ENCODE measurements at regions not wholly inside any gene's neighbourhood (a gene's known extent, or its start where the extent isn't known, plus 50 kb on each side); places are given as distances from the start of the nearest gene placed in this dataset.

DNA sequence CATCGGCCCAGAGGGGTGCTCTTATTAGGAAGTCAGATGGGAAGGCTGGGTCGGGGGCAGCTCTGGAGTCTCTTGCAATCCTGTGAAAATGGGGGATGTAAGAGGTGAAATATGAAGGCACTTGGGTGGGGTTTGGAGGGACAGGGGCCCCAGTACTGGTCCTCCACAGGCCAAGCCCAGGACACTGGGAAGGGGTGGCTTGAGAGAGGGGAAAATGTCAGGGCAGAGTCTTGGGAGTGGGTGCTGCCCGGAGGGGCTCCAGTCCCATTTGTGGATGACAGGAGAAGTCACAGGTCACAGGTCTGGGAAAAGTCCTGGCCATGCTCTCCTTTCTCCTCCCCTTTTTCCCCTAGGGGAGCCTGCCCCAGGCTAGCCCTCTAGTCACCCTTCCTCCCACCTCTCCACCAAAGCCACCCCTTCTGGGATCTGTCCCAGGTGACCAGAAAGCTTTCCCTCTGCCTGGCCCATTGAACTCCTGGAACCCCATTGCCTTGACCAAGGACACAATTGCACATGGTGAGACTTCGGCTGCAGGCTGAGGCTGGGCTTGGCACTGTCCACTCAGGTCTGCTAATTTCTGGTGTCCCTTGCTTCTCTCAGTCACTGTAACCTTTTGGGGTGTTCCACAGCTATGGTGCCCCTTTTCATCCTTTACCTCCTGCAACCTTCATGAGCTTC lies 1465.0 kb downstream of the TBC1D22A start:
- peaks cover 0 to 15% (median 4%) of the 10 kb centered on the region in 12 donors for H3K9me3 ChIP-seq
- H3K36me3 ChIP-seq: no peaks in the 10 kb centered on the region
- intact Hi-C loops (cut with DNase I): no loop called here
- H3K4me3 ChIP-seq: no peak overlapping the region
- H3K27me3 ChIP-seq: peaks cover 0 to 21% (median 0%) of the 10 kb centered on the region in 9 donors
- ATAC-seq: no peak
- TF ChIP-seq, protein P1, sequence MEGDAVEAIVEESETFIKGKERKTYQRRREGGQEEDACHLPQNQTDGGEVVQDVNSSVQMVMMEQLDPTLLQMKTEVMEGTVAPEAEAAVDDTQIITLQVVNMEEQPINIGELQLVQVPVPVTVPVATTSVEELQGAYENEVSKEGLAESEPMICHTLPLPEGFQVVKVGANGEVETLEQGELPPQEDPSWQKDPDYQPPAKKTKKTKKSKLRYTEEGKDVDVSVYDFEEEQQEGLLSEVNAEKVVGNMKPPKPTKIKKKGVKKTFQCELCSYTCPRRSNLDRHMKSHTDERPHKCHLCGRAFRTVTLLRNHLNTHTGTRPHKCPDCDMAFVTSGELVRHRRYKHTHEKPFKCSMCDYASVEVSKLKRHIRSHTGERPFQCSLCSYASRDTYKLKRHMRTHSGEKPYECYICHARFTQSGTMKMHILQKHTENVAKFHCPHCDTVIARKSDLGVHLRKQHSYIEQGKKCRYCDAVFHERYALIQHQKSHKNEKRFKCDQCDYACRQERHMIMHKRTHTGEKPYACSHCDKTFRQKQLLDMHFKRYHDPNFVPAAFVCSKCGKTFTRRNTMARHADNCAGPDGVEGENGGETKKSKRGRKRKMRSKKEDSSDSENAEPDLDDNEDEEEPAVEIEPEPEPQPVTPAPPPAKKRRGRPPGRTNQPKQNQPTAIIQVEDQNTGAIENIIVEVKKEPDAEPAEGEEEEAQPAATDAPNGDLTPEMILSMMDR (IDR thresholded peaks at IDR 0.05): no peak
- no peak for TF ChIP-seq POLR2A (IDR thresholded peaks at IDR 0.05)
- WGBS, 4 donors: 79 to 90% (median 85%) methylated on average over 4 of the region's 4 CpGs
- no peak overlapping the region for H3K27ac ChIP-seq
- H3K4me1 ChIP-seq: no peaks in the 10 kb centered on the region
- no peak for DNase-seq

- 73 to 80% (median 79%) methylated on average over 15 to 23 of the region's 23 CpGs for WGBS, 4 donors
- intact Hi-C loops (cut with DNase I): no loop called here
- H3K27me3 ChIP-seq: peaks cover 0 to 21% (median 0%) of the 10 kb centered on the region in 9 donors
- ATAC-seq (no peak), DNase-seq (no peak)
- H3K4me3 ChIP-seq: no peak overlapping the region
- H3K27ac ChIP-seq: no peak overlapping the region
- no peaks in the 10 kb centered on the region for H3K4me1 ChIP-seq
- peaks cover 0 to 9% (median under 1%) of the 10 kb centered on the region in 12 donors for H3K9me3 ChIP-seq
- no peaks in the 10 kb centered on the region for H3K36me3 ChIP-seq
- no peak for TF ChIP-seq POLR2A (IDR thresholded peaks at IDR 0.05)
- TF ChIP-seq, protein P1 (IDR thresholded peaks at IDR 0.05): no peak
These were observed 1463.9 kb downstream of the TBC1D22A start for GRCh38 chr22:48226026-48227013.

GRCh38 chr22:48224332-48224731 lies 1461.9 kb downstream of the TBC1D22A start:
- intact Hi-C loops (cut with DNase I): no loop called here
- 60 to 69% (median 67%) methylated on average over 5 of the region's 5 CpGs for WGBS, 4 donors
- Histone ChIP-seq H3K27me3 (peaks cover 0 to 21% (median 0%) of the 10 kb centered on the region in 9 donors), H3K27ac (no peak overlapping the region), H3K4me1 (no peaks in the 10 kb centered on the region), H3K4me3 (no peak overlapping the region), H3K36me3 (no peaks in the 10 kb centered on the region), H3K9me3 (peaks cover 0 to 15% (median 3%) of the 10 kb centered on the region in 12 donors)
- DNase-seq (no peak), ATAC-seq (no peak)
- no peak for TF ChIP-seq POLR2A (IDR thresholded peaks at IDR 0.05)
- TF ChIP-seq, protein P1 (IDR thresholded peaks at IDR 0.05): no peak

Measured in heart left ventricle (tissue), 16 donors.